HG02840 (cell line): ENCODE measurements at regions not wholly inside any gene's neighbourhood (a gene's known extent, or its start where the extent isn't known, plus 50 kb on each side); places are given as distances from the start of the nearest gene placed in this dataset.

Experiments used
- ATAC-seq: cut with Tn5 transposase; IDR thresholded peaks from one replicate; pipeline ENCODE4 v1.9.1; 2021; ENCODE audit warnings: mild to moderate bottlenecking, moderate library complexity, moderate number of reproducible peaks; ENCODE audit not compliant: unreplicated experiment, low FRiP score

DNA sequence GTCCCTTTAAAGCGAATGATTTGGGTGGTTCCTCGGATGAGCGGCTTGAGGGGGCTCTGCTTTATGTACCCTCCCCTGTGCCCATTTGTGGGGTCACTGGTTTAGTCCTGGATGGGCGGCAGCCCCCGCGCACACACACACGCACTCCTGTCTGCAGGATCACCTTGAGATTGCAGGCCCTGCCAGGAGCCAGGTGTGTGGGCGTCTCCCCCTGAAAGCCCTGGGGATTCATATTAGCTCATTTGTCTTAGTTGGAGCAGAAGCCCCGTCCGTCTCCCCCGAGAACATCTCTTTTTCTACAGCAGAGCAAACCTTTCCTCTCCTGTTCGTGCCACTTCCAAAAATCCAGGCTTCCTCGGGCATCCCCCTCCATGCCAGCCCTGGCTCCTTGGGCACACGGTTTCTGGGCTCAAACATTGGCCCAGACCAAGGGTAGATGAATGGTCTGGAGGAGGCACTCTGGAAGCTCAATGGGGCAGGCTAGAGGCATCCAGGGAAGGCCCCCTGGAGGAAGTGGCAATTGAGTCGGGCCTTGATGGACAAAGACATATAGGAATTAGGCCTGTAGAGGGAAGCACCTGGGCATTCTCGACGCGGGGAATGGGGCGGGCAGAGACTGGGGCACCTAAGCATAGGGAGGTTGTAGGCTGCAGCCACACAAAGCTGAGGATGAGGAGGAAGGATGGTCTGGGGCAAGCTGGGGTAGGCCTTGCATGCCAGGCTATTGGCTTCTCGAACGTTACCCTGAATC is 218.5 kb upstream of the GSE1 start:
- no peak for ATAC-seq

DNA sequence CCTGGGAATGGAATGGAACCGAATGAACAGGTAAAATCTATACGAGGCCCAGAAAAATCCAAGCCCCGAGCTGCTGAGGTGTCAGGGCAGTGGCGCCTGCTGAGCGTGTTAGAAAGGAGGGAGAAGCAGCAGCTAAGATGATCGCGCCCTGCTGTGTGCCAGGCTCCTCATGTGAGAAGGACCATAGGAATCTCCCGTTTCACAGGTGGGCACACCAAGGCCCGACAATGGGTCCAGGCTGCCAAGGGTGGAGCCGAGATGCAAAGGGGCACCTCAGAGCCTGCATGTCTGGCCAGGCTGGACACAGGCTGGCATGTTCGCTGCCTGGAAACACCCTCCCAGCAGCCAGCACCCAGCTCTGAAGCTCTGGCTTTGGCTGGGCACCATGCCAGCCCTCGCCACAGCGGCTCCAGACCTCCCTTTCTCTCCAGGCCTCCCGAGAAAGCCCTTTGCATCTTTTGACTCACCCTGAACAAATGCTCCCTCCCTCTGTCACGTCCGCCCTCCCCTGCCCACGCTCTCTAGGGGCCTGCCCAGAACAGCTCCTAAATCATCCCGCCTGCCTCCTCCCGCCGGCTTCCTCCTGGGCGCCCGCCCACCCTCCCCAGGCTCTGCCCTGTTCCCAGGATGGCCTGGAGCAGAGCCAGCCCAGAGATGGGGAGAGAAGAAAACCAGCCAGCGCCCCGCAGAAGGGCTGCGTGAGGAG is 217.8 kb upstream of the GSE1 start:
- ATAC-seq, result no peak

DNA sequence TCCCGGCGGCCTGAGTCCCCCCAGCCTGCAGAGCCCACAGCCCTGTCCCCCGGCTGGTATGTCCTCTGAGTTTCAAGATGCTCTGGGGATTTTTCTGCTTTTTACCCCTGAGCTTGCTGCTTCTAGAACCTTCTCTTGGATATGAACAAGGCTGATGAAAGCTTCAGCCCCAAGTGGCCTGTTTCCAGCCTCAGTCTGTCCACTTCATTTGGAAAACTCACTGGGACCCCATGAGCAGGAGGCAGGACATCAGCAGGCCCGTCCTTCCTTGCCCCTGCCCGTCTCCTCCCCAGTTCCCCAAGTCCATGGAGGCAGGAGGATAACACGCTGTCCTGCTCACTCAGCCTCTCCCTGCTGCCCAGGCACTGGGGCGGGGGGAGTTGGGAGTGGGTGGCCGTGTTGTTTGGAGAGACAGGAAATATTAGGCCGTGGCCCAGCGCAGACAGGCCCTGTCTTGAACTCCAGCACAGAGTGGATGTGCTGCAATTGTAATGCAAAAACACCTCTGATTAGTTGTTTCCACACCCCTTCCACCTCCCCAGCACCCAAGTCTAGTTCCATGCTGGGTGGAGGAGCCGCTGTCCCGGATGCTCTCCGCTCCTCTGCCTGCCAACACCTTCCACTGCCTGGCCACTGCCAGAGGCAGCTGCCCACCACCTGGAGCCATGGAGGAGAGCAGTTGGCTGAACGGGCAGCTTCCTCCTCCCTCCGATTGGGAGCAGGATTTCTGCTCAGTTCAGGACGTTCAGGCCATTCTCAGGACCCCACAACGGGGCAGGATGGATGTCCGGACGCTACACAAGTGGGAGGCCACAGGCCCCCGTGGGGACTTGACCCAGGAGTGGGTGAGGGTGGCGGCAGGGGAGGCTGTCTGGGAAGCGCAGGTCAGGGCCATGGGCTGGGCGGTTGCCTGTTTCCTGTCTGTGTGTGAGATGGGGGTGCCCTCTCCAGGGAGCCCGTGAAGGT is 216.9 kb upstream of the GSE1 start:
- ATAC-seq, result no peak

DNA sequence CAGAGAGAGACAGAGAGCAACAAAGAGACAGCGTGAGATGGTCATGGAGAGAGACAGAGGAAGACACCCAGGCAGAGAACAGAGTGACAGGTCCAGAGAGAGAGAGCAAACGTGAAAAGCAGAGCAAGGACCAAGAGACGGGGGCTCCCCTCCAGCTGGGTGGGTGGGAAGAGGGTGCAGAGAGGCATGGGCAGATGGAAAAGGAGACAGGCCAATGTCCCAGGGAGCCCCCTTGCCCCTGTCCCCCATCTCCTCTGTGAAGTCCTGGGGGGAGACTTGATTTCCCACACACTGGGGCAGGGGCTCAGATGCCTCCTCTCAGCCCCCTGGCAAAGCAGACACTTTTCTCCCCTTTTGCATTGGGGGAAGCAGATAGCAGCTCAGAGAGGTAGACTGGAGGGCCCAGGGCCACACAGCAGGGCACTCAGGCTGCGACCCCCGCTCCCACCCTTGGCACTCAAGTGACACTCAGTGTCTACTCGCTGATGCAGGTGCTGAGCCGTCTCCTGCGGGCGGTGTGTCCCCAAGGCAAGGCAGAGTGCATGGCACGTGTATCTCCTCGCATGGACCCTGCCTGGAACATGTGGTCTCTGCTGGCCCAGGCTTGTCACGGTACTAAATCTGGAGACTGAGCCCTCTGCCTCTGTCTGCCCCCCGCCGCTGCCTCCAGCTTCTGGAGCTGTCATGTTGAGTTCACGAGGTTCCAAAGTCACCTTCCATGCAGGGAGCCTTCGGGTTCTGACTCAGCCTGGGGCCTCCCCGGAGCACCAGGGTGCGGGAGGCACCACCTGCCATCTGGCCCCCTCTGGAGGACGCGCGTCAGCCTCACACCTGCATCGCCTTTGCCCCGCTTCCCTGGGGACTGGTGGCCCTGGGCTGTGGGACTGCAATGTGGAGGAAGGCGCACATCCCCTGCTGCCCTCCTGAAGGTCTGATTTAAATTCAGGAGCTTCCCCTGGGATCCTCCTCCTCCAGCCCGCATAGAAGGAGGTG is 215.9 kb upstream of the GSE1 start:
- no peak for ATAC-seq

DNA sequence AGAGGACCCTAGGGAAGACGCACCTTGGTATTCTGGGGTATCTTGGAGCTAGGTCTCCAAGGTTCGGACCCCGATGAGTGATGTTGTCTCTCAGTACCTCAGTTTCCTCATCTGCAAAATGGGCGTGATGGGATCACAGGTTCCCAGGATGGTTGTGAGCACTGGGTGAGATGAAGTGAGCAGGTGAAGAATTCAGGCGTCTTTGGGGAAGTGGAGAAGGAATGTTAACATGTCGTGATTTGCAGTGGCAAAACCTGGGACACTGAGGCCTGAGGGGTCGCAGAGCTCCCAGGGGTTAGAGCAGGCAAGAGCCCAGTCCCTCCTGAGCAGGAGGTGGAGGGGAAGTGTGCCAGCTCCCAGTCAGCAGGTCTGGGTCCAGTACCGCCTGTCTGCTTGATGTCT is 215.1 kb upstream of the GSE1 start:
- ATAC-seq, result no peak

DNA sequence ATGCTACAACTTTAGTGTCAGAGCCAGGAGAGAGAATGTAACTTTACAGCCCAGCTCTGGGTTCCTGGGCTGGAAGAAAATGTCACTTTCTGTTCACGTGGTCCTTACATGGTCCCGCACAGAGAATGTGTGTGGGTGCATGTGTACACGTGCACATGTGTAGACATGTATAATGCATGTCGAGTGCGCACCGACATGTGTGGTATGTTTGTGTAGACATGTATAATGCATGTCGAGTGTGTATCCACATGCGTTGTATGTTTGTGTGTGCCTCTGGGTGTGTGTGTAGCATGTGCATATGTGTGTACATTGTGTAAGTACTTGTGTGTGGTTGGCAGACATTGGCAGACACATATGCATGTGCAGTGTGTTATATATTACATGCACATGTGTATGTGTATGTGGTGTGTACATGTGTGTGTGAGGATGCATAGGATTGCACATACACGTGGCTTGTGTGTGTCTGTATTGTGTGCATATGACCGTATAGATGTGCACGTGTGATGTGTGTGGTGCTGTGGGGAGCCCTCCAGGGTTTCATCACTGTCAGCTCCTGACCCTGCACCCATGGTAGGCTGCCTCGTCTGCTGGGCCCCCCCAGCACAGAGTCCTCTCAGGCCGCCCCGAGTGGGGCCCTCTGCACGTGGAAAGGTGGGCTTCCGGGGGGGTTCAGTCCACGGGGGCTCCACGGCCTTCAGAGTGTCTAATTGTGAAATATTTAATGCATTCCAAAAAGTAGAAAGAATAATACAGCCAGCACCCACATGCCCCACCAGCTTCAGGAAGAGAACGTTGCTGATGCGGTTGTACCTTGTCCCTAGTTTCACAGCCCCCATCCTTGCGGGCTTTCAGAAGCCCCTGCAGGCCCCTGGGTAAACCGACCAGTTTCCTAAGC is 214.2 kb upstream of the GSE1 start:
- ATAC-seq, result no peak

DNA sequence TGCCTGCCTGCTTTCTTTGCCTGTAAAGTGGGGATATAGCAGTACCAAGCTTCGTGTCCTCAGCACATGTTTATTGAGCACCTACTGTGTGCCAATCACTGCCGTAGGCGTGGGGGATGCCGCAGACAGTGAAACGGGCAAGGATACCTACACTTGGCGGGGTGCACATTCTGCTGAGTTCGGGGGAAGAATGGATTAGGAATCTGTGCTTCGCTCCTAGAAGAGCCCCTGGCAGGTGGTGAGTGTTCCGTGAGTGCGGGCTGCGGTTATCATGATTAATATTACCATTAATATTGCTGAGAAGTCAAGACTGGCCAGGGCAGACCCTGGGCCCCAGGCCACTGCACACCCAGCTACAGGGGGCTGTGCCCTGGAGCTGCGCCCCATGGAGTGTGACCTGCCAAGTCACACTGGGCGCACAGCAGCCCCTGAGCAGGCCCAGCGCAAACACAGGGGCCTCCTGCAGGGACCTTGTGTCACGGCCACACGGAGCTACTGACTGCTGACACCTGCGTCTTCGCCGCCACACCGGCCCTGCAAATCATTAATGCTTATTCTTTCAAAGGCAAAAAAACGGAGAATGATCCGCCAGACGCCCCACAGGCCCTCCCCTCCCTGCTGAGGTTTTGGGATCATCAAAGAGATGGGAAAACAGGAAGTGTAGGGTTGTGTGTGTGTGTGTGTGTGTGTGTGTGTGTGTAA is 213.4 kb upstream of the GSE1 start:
- no peak for ATAC-seq

DNA sequence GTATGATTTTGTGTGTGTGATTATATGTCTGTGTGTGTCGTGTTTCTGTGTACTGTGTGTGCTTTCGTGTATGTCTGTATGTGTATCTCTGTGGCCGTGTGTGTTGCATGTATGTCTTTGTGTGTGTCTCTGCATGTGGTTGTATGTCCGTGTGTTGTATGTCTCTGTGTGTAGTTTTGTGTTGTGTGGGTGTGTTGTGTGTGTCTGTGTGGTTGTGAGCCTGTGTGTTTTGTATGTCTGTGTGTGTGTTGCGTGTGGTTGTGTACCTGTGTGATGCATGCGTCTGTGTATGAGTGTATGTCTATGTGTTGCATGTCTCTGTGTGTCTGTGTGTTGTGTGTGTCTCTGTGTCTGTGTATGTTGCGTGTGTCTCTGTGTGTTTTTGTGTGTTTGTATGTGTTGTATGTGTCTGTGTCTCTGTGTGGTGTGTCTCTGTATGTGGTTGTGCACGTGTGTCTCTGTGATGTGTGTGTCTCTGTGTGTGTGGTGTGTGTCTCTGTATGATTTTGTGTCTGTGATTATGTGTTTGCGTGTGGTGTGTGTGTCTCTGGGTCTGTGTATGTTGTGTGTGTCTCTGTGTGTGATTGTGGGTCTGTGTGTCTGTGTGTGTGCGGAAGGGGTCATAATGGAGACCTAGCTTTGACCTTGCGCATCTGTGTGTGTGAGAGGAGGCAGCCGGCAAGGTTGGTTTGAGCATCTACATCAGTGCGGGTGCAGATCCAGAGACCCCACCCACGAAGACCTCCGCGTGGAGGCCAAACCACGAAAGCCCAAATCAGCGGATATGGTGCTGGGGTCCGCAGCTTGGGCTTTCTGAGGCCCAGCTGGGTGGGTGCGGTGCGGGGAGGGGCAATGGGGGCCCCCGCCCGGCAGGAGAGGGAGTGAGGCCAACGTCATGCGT is 212.6 kb upstream of the GSE1 start:
- no peak for ATAC-seq

DNA sequence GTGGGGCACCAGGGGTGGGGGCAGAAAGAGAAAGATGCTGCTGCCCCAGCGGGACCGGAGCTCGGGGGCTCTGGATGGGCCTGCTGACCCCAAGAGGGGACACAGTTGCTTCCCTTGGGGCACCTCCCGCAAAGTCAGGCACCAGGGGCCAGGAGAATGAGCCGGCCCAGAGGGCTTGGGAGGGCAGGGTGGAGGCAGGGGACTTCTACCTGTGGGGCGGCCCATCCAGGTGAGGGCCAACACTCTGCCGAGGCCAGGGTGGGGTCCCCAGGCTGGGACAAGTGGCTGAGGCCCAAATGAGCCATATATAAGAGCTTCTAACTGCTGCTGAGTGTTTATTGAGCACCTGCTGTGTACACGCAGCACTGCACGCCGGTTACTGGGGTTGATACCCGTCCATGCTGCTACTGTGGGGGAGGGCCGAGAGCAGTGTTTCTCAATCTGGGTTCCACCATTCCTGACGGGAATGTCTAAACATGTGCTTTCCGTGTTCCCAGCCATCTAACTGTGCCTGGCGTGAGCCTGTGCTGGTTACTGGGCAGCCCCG is 211.7 kb upstream of the GSE1 start:
- no peak for ATAC-seq

DNA sequence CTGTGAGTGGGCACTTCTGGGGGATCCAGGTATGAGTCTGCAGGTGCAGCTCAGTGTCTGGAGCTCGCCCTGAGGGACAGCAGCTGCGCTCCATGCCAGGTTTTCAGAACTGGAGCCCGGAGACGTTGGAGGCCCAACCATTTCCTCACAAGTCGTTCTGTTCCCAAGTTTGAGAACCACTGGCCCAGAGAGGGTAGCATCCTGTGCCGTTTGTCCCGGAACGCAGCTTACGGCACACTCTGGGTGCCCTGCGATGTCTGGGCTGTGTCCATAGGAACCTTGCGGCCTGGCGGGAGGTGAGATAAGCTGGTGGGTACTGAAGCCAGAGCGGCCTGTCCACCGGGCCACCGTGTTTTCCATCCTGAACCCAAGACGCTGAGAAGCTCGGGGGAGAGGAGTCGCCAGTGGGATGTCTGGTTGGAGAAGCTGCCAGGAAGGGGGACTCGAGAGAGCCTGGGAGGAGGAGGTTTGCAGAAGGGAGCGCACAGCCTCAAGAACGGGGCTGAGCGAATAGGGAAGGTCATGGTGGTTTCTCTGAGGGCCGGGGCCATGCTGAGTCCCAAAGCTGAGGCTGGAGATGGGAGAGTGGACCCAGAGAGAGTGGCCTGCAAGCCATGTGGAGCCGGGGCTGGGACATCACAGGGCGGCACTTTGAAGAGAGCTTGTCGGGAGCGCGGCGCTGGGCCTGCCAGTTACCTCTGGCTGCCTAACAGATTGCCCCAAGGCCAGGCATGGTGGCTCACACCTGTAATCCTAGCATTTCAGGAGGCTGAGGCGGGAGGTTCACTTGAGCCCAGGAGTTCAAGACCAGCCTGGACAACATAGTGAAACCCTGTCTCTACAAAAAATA is 211.0 kb upstream of the GSE1 start:
- no peak for ATAC-seq

DNA sequence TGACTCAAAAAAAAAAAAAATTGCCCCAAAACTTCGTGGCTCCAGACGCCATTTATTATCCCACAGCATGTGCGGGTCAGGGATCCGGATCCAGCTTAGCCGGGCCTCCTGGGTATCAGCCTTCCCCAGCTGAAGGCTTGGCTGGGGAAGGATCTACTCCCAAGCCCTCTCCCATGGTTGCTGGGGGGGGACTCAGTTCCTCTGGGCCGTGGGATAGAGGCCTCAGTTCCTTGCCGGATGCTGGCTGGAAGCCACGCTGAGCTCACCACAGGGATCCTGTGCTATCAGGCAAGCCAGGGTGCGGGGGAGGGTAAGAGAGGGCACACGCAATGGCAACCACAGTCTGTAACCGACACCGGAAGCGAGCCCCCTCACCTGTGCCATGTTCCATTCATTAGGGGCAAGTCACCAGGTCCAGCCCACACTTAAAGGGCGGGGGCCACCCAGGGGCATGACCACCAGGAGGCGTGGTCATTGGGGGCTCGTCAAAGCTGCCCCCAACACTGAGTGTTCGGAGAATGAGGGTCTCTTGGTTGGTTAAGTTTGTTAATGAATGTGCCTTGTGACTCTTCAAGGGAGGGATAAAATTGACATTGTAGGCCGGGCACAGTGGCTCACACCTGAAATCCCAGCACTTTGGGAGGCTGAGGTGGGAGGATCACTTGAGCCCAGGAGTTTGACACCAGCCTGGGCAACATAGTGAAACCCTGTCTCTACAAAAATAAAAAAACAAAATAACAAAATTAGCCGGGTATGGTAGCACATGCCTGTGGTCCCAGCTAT is 210.0 kb upstream of the GSE1 start:
- ATAC-seq, result no peak

DNA sequence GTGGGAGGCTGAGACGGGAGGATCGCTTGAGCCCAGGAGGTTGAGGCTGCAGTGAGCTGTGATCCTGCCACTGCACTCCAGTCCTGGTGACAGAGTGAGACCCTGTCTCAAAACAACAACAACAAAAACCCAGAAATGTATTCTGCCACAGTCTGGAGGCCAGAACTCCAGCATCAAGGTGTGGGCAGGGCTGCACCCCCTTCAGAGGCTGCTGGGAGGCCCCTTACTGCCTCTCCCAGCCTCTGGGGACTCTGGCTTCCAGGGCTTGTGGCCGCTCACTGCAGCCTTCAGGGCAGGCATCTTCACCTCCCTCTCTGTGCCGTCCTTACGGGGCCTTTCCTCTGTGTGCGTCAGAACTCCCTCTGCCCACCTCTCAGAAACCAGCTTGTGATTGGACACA is 209.4 kb upstream of the GSE1 start:
- no peak for ATAC-seq

DNA sequence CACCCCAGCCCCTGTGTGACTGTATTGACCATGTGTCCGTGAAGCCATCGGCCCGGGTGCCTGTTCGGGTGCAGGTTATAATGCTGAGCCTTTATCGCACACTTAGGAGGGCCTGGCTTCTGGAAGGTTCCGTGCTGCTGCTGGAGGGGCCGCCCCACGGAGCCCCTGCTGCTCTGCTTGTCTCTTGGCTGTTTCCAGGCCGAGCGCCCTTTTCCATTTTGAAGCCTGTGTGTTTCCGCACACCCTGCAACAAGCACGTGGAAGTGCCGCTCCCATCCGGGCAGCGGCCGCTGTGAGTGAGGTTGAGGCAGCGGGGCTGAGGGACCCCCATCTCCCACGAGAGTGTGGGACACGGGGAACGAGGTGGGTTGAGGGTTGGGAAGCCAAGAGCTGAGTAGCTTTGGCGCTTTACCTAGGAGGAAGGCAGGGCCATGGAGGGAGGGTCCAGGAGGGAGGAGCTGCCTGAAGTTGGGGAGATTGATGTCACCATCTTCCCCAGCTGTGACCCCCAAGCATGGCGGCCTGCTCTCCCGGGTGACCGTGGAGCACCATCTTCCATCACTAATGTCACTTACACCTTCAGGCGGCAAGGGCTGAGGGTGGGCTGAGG is 200.1 kb upstream of the GSE1 start:
- ATAC-seq, result no peak

DNA sequence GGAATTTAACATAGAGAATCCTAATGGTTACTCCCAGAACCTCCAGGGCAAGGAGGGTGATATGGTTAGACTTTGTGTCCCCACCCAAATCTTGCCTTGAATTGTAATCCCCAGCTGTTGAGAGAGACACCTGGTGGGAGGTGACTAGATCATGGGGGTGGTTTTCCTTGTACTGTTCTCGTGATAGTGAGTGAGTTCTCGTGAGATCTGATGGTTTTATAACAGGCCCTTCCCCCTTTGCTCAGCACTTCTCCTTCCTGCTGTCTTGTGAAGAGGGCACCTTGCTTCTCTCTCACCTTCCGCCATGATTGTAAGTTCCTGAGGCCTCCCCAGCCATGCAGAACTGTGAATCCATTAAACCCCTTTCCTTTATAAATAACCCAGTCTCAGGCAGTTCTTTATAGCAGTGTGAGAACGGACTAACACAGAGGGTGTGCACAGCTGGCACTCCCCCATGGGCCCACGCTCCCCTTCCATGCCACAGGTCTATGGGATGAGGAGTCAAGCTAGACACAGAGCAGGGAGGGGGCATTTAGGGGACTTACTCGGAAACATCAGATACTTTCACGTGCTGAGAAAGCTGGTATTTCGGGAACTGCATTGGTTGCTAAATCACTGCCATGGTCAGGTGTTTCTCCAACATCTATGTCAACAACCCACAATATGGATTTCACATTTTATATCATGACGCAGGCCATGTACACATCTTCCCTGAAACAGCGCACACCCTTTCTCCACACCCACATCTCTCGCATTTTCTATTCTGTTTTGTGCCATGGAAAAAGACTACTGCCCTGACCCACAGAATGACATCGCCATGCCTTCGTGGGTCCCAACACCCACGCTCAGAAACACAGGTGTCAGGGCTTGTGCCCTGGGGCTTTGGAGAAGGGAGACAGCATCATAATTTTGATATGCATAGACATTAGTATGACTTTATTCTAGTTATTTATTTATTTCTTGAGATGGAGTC is 199.1 kb upstream of the GSE1 start:
- ATAC-seq, result no peak
